ENCODE measurements at regions not wholly inside any gene's neighbourhood (a gene's known extent, or its start where the extent isn't known, plus 50 kb on each side); places are given as distances from the start of the nearest gene placed in this dataset.

DNA sequence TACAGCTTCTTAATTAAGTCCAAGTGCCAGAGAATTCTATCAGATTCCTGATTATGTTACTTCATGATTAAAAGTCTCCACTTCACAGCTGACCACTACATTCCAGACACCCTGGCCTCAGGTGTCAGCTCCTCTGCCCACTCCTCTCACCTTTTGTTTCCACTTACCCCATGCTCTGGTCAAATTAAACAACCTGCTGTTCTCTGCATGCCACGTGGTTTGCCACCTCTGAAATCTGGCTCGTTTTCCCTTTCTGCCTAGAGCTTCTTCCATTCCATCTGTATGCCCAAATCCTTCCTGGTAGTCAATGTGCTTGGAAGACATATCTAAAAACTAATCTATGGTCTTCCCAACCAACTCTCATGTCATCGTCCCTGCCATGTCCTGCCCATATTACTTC lies 158.6 kb downstream of the ICE1 start:
- whole genome bisulfite sequencing, 2 donors, result 85 to 86% methylated on average over 3 of the region's 3 CpGs
- H3K36me3 ChIP-seq, result no peaks in the 10 kb centered on the region
- no peak for DNase-seq (ENCODE audit: low spot score in 2 of 2)
- H3K4me1 ChIP-seq, result no peaks in the 10 kb centered on the region
- H3K9me3 ChIP-seq, result no peaks in the 10 kb centered on the region
- no peak overlapping the region for H3K27ac ChIP-seq
- no peaks in the 10 kb centered on the region for H3K27me3 ChIP-seq
- TF ChIP-seq POLR2A (IDR thresholded peaks at IDR 0.05) (no peak), EP300 (IDR thresholded peaks at IDR 0.05) (no peak)
- TF ChIP-seq, protein P1, sequence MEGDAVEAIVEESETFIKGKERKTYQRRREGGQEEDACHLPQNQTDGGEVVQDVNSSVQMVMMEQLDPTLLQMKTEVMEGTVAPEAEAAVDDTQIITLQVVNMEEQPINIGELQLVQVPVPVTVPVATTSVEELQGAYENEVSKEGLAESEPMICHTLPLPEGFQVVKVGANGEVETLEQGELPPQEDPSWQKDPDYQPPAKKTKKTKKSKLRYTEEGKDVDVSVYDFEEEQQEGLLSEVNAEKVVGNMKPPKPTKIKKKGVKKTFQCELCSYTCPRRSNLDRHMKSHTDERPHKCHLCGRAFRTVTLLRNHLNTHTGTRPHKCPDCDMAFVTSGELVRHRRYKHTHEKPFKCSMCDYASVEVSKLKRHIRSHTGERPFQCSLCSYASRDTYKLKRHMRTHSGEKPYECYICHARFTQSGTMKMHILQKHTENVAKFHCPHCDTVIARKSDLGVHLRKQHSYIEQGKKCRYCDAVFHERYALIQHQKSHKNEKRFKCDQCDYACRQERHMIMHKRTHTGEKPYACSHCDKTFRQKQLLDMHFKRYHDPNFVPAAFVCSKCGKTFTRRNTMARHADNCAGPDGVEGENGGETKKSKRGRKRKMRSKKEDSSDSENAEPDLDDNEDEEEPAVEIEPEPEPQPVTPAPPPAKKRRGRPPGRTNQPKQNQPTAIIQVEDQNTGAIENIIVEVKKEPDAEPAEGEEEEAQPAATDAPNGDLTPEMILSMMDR (IDR thresholded peaks at IDR 0.05), result no peak
- no peak overlapping the region for H3K4me3 ChIP-seq

- H3K27me3 ChIP-seq, result no peaks in the 10 kb centered on the region
- TF ChIP-seq EP300 (IDR thresholded peaks at IDR 0.05) (no peak), POLR2A (IDR thresholded peaks at IDR 0.05) (no peak)
- TF ChIP-seq, protein P1 (IDR thresholded peaks at IDR 0.05), result no peak
Observed at GRCh38 chr5:5576744-5577143, 154.3 kb downstream of the ICE1 start.

DNA sequence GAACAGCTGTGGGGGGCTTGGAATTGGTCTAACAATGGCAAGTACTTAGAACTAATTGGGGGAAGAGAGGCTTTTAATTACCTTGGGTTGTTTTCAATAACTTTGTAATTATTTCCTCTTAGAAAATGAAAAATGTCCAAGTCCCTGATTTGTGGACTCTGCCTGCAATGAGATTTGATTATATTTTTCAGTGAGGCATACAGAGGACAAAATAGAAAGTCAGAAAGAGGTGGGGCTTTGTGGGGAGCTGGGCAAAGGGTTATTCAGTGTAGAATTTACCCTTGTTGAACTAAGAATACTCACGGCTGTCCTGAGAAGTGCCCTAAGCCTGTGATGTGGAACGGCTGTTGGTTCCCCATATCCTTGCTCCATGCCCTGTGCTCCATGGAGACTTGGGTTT lies 153.0 kb downstream of the ICE1 start:
- H3K4me1 ChIP-seq, result peaks cover 0 to 19% (median 0%) of the 10 kb centered on the region in 4 donors
- TF ChIP-seq, protein P1 (IDR thresholded peaks at IDR 0.05), result no peak
- no peak for TF ChIP-seq POLR2A (IDR thresholded peaks at IDR 0.05)
- no peak for TF ChIP-seq EP300 (IDR thresholded peaks at IDR 0.05)
- H3K36me3 ChIP-seq, result no peaks in the 10 kb centered on the region
- DNase-seq (ENCODE audit: low spot score in 2 of 2), result no peak
- H3K27me3 ChIP-seq, result no peaks in the 10 kb centered on the region
- H3K27ac ChIP-seq, result no peak overlapping the region
- 69 to 83% methylated on average over 2 of the region's 2 CpGs for WGBS, 2 donors
- H3K4me3 ChIP-seq, result no peak overlapping the region
- no peaks in the 10 kb centered on the region for H3K9me3 ChIP-seq

More at GRCh38 chr5:5576744-5577143, 154.3 kb downstream of the ICE1 start:
- Histone ChIP-seq H3K27ac (no peak overlapping the region), H3K4me3 (no peak overlapping the region), H3K36me3 (no peaks in the 10 kb centered on the region), H3K4me1 (peaks cover 0 to 19% (median 0%) of the 10 kb centered on the region in 4 donors), H3K9me3 (no peaks in the 10 kb centered on the region)
- WGBS, 2 donors, result 65 to 70% methylated on average over 6 of the region's 6 CpGs
- no peak for DNase-seq (ENCODE audit: low spot score in 2 of 2)

DNA sequence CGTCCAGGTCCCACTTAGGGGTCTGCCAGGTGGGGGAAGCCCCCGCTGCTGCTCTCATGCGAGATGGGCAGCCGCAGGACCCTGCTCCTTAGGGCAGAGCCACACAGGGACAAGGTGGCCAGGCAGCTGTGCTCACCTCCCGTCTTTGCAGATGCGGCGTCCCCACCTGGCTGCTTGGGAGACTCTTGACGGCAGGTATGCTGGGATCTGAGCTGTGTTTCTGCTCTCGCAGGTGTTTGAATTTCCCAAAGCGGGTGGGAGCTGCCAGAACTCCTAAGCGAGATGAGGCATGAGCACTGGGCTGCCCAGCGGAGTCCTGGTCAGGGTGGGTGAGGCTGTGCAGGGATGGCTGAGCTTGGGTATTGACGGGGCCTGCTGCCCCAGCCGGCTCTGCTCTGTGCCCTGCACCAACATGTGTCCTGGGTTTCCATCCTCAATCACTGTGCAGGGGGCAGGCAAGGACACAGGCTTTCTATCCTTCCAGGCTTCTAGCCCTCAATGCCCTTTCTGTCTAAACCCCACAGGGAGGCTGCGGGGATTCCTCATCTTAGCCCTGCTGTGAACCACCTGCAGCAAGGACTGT lies 151.4 kb downstream of the ICE1 start:
- DNase-seq (ENCODE audit: low spot score in 2 of 2), result no peak
- no peak overlapping the region for H3K4me3 ChIP-seq
- H3K4me1 ChIP-seq, result peaks cover 0 to 19% (median 0%) of the 10 kb centered on the region in 4 donors
- TF ChIP-seq POLR2A (IDR thresholded peaks at IDR 0.05), result no peak
- TF ChIP-seq, protein P1 (IDR thresholded peaks at IDR 0.05), result no peak
- no peak for TF ChIP-seq EP300 (IDR thresholded peaks at IDR 0.05)
- H3K27me3 ChIP-seq, result no peaks in the 10 kb centered on the region
- peak overlapping the region in 1 of 4 donors; percentile 54 for H3K27ac ChIP-seq
- H3K9me3 ChIP-seq, result no peaks in the 10 kb centered on the region
- WGBS, 2 donors, result 78 to 88% methylated on average over 13 to 15 of the region's 15 CpGs
- H3K36me3 ChIP-seq, result no peaks in the 10 kb centered on the region

GRCh38 chr5:5572976-5573797 lies 150.7 kb downstream of the ICE1 start:
- Histone ChIP-seq H3K27me3 (no peaks in the 10 kb centered on the region), H3K27ac (peak overlapping the region in 2 of 4 donors; percentile 18 to 54), H3K4me1 (peaks cover 0 to 19% (median 0%) of the 10 kb centered on the region in 4 donors), H3K36me3 (no peaks in the 10 kb centered on the region), H3K9me3 (no peaks in the 10 kb centered on the region), H3K4me3 (no peak overlapping the region)
- TF ChIP-seq, protein P1 (IDR thresholded peaks at IDR 0.05), result no peak
- TF ChIP-seq EP300 (IDR thresholded peaks at IDR 0.05), result no peak
- no peak for TF ChIP-seq POLR2A (IDR thresholded peaks at IDR 0.05)
- no peak for DNase-seq (ENCODE audit: low spot score in 2 of 2)
- WGBS, 2 donors, result 39 to 46% methylated on average over 19 to 20 of the region's 21 CpGs
